ENCODE measurements at regions not wholly inside any gene's neighbourhood (a gene's known extent, or its start where the extent isn't known, plus 50 kb on each side); places are given as distances from the start of the nearest gene placed in this dataset.
"Not testable (repeated sequence)": the region's sequence is repeated elsewhere in the genome, so short reads cannot be mapped to it uniquely, and the experiment has no call there.

- H3K27me3 Mint-ChIP-seq = no peaks in the 10 kb centered on the region
- POLR2A ChIA-PET = no interaction called here
- no peaks in the 10 kb centered on the region for H3K4me1 Mint-ChIP-seq (ENCODE audit: low read depth)
- CTCF ChIA-PET = no interaction called here
- H3K36me3 Mint-ChIP-seq (ENCODE audit: low read depth) = no peaks in the 10 kb centered on the region
- ATAC-seq (no peak), DNase-seq (no peak)
- intact Hi-C loops (cut with micrococcal nuclease) = no loop called here
- H3K9me3 Mint-ChIP-seq = peaks cover 4% of the 10 kb centered on the region
- H3K4me3 Mint-ChIP-seq = no peak overlapping the region
- no peak overlapping the region for H3K27ac Mint-ChIP-seq
- TF ChIP-seq CTCF (IDR thresholded peaks at IDR 0.05) = no peak
These were observed 166.4 kb upstream of the RPRM start for GRCh38 chr2:153644955-153645354.

- ChIA-PET CTCF (no interaction called here), POLR2A (no interaction called here)
- Mint-ChIP-seq H3K4me1 (ENCODE audit: low read depth) (no peaks in the 10 kb centered on the region), H3K36me3 (ENCODE audit: low read depth) (no peaks in the 10 kb centered on the region), H3K27ac (no peak overlapping the region), H3K27me3 (no peaks in the 10 kb centered on the region), H3K4me3 (no peak overlapping the region), H3K9me3 (peaks cover 4% of the 10 kb centered on the region)
- DNase-seq (no peak), ATAC-seq (no peak)
- TF ChIP-seq CTCF (IDR thresholded peaks at IDR 0.05) = no peak
- intact Hi-C loops (cut with micrococcal nuclease) = no loop called here
These were observed 167.0 kb upstream of the RPRM start for GRCh38 chr2:153645599-153645998.

GRCh38 chr2:153657651-153658050, 179.1 kb upstream of the RPRM start:
- Mint-ChIP-seq H3K27me3 (no peaks in the 10 kb centered on the region), H3K4me1 (ENCODE audit: low read depth) (no peaks in the 10 kb centered on the region), H3K4me3 (no peak overlapping the region), H3K36me3 (ENCODE audit: low read depth) (no peaks in the 10 kb centered on the region), H3K27ac (no peak overlapping the region), H3K9me3 (peaks cover 3% of the 10 kb centered on the region)
- intact Hi-C loops (cut with micrococcal nuclease) = no loop called here
- DNase-seq (no peak), ATAC-seq (no peak)
- no peak for TF ChIP-seq CTCF (IDR thresholded peaks at IDR 0.05)
- ChIA-PET POLR2A (no interaction called here), CTCF (no interaction called here)

GRCh38 chr2:153661801-153662200, 183.2 kb upstream of the RPRM start:
- no peak overlapping the region for H3K4me3 Mint-ChIP-seq

GRCh38 chr2:153663371-153663770, 184.8 kb upstream of the RPRM start:
- POLR2A ChIA-PET = no interaction called here
- no peak overlapping the region for H3K27ac Mint-ChIP-seq
- DNase-seq (no peak), ATAC-seq (no peak)
- intact Hi-C loops (cut with micrococcal nuclease) = no loop called here
- TF ChIP-seq CTCF (IDR thresholded peaks at IDR 0.05) = no peak
- no peaks in the 10 kb centered on the region for H3K36me3 Mint-ChIP-seq (ENCODE audit: low read depth)
- H3K4me3 Mint-ChIP-seq = no peak overlapping the region
- CTCF ChIA-PET = no interaction called here
- H3K27me3 Mint-ChIP-seq = no peaks in the 10 kb centered on the region
- H3K9me3 Mint-ChIP-seq = peaks cover 3% of the 10 kb centered on the region
- H3K4me1 Mint-ChIP-seq (ENCODE audit: low read depth) = no peaks in the 10 kb centered on the region

More at GRCh38 chr2:153661801-153662200, 183.2 kb upstream of the RPRM start:
- Mint-ChIP-seq H3K27me3 (no peaks in the 10 kb centered on the region), H3K27ac (no peak overlapping the region), H3K9me3 (peaks cover 3% of the 10 kb centered on the region), H3K4me1 (ENCODE audit: low read depth) (no peaks in the 10 kb centered on the region), H3K36me3 (ENCODE audit: low read depth) (no peaks in the 10 kb centered on the region)
- DNase-seq (no peak), ATAC-seq (no peak)
- ChIA-PET POLR2A (no interaction called here), CTCF (no interaction called here)
- no peak for TF ChIP-seq CTCF (IDR thresholded peaks at IDR 0.05)
- intact Hi-C loops (cut with micrococcal nuclease) = no loop called here

GRCh38 chr2:153664009-153664408, 185.4 kb upstream of the RPRM start:
- H3K36me3 Mint-ChIP-seq (ENCODE audit: low read depth); H3K4me1 Mint-ChIP-seq (ENCODE audit: low read depth); POLR2A ChIA-PET; H3K27ac Mint-ChIP-seq; CTCF ChIA-PET; DNase-seq; H3K4me3 Mint-ChIP-seq; H3K27me3 Mint-ChIP-seq; H3K9me3 Mint-ChIP-seq; intact Hi-C loops (cut with micrococcal nuclease); ATAC-seq: not testable (repeated sequence)
